HG02642 (cell line): ENCODE measurements at regions not wholly inside any gene's neighbourhood (a gene's known extent, or its start where the extent isn't known, plus 50 kb on each side); places are given as distances from the start of the nearest gene placed in this dataset.

Experiments
- ATAC-seq: cut with Tn5 transposase; IDR thresholded peaks from one replicate; pipeline ENCODE4 v1.9.1; 2021; ENCODE audit warnings: mild to moderate bottlenecking; ENCODE audit not compliant: unreplicated experiment, poor library complexity

GRCh38 chr2:175234650-175235049 is 53.1 kb upstream of the ATP5MC3 start:
- no peak for ATAC-seq

GRCh38 chr2:175234153-175234552 is 52.6 kb upstream of the ATP5MC3 start:
- no peak for ATAC-seq

- no peak for ATAC-seq
Observed at GRCh38 chr2:175233135-175233719, 51.7 kb upstream of the ATP5MC3 start.
